ENCODE measurements at regions not wholly inside any gene's neighbourhood (a gene's known extent, or its start where the extent isn't known, plus 50 kb on each side); places are given as distances from the start of the nearest gene placed in this dataset.
"Not testable (repeated sequence)": the region's sequence is repeated elsewhere in the genome, so short reads cannot be mapped to it uniquely, and the experiment has no call there.

- no peak for DNase-seq
Observed at GRCh38 chr6:4486568-4487315, 289.5 kb upstream of the CDYL start.

- no peak for DNase-seq
Observed at GRCh38 chr6:4485735-4486134, 290.5 kb upstream of the CDYL start.

- DNase-seq = no peak
Observed at GRCh38 chr6:4482461-4482860, 293.7 kb upstream of the CDYL start.

- DNase-seq = no peak
Observed at GRCh38 chr6:4480788-4481735, 295.1 kb upstream of the CDYL start.

GRCh38 chr6:4478098-4478497, 298.1 kb upstream of the CDYL start:
- no peak for DNase-seq

GRCh38 chr6:4474810-4475209, 301.4 kb upstream of the CDYL start:
- no peak for DNase-seq

GRCh38 chr6:4472969-4473642, 303.1 kb upstream of the CDYL start:
- DNase-seq = no peak

GRCh38 chr6:4472222-4472621, 304.0 kb upstream of the CDYL start:
- no peak for DNase-seq

GRCh38 chr6:4471515-4471914, 304.7 kb upstream of the CDYL start:
- DNase-seq = not testable (repeated sequence)

- DNase-seq = no peak
Observed at GRCh38 chr6:4470698-4471210, 305.4 kb upstream of the CDYL start.

GRCh38 chr6:4466769-4467480, 309.3 kb upstream of the CDYL start:
- DNase-seq = no peak

GRCh38 chr6:4466261-4466660, 309.9 kb upstream of the CDYL start:
- no peak for DNase-seq

- no peak for DNase-seq
Observed at GRCh38 chr6:4464638-4465037, 311.6 kb upstream of the CDYL start.

- DNase-seq = no peak
Observed at GRCh38 chr6:4463236-4463635, 313.0 kb upstream of the CDYL start.

GRCh38 chr6:4460586-4461475, 315.4 kb upstream of the CDYL start:
- no peak for DNase-seq

- no peak for DNase-seq
Observed at GRCh38 chr6:4459996-4460395, 316.2 kb upstream of the CDYL start.

GRCh38 chr6:4459032-4459431, 317.2 kb upstream of the CDYL start:
- DNase-seq = no peak

- DNase-seq = no peak
Observed at GRCh38 chr6:4451718-4452117, 316.3 kb upstream of the ECI2 start.

GRCh38 chr6:4451081-4451480, 315.7 kb upstream of the ECI2 start:
- no peak for DNase-seq

- DNase-seq = no peak
Observed at GRCh38 chr6:4450237-4450636, 314.9 kb upstream of the ECI2 start.

- DNase-seq = no peak
Observed at GRCh38 chr6:4449409-4449808, 314.0 kb upstream of the ECI2 start.

GRCh38 chr6:4448841-4449240, 313.5 kb upstream of the ECI2 start:
- no peak for DNase-seq

Data from stimulated activated CD4-positive, alpha-beta T cell treated with anti-CD3 and anti-CD28 coated beads, Interleukin-4, amount 100 ng/mL, for 4 hours (primary cell).